ENCODE measurements at regions not wholly inside any gene's neighbourhood (a gene's known extent, or its start where the extent isn't known, plus 50 kb on each side); places are given as distances from the start of the nearest gene placed in this dataset.

DNA sequence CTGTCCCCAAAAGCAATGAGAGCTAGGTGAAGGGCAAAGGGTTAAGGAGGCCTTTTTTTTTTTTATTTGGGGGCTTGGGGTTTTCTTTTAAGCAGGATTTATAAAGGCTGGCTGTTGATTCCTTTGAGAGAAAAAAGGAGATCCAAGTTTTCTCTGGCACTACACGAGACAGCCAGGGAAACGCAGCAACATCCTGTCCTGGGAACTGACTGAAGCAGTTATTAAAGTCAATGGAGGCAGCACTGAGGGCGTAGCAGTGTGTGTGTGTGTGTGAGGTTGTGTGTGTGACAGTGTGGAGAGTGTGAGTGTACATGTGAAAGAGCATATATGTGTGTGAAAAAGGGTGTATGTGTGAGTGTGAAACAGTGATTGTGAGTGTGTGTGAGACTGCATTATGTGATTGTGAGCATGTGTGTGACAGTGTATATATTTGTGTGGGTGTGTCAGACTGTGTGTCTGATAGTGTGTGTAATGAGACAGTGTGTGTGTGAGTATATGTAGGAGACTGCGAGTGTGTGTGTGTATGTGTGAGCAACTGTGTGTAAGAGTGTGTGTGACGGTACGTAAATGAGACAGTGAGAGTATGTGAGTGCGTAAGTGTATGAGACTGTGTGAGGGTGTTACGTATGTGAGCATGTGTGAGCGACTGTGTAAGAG is 65.9 kb upstream of the TIAM1 start:
- TF ChIP-seq SMC3 (conservative IDR thresholded peaks at IDR 0.05; ENCODE audit: poor library complexity) (no peak), TAF1 (IDR thresholded peaks at IDR 0.05; ENCODE audit: low read depth) (no peak), EP300 (conservative IDR thresholded peaks at IDR 0.05; ENCODE audit: poor library complexity, severe bottlenecking) (no peak), MXI1 (conservative IDR thresholded peaks at IDR 0.05; ENCODE audit: poor library complexity, severe bottlenecking) (no peak), RAD21 (conservative IDR thresholded peaks at IDR 0.05) (no peak), EZH2 (IDR thresholded peaks at IDR 0.05; ENCODE audit: borderline replicate concordance, insufficient read depth, low read length, poor library complexity, severe bottlenecking) (no peak), POLR2AphosphoS5 (IDR thresholded peaks at IDR 0.05) (no peak)
- TF ChIP-seq, protein P1, sequence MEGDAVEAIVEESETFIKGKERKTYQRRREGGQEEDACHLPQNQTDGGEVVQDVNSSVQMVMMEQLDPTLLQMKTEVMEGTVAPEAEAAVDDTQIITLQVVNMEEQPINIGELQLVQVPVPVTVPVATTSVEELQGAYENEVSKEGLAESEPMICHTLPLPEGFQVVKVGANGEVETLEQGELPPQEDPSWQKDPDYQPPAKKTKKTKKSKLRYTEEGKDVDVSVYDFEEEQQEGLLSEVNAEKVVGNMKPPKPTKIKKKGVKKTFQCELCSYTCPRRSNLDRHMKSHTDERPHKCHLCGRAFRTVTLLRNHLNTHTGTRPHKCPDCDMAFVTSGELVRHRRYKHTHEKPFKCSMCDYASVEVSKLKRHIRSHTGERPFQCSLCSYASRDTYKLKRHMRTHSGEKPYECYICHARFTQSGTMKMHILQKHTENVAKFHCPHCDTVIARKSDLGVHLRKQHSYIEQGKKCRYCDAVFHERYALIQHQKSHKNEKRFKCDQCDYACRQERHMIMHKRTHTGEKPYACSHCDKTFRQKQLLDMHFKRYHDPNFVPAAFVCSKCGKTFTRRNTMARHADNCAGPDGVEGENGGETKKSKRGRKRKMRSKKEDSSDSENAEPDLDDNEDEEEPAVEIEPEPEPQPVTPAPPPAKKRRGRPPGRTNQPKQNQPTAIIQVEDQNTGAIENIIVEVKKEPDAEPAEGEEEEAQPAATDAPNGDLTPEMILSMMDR (IDR thresholded peaks at IDR 0.05; ENCODE audit: poor library complexity, severe bottlenecking) = no peak
- TF ChIP-seq, protein P2, sequence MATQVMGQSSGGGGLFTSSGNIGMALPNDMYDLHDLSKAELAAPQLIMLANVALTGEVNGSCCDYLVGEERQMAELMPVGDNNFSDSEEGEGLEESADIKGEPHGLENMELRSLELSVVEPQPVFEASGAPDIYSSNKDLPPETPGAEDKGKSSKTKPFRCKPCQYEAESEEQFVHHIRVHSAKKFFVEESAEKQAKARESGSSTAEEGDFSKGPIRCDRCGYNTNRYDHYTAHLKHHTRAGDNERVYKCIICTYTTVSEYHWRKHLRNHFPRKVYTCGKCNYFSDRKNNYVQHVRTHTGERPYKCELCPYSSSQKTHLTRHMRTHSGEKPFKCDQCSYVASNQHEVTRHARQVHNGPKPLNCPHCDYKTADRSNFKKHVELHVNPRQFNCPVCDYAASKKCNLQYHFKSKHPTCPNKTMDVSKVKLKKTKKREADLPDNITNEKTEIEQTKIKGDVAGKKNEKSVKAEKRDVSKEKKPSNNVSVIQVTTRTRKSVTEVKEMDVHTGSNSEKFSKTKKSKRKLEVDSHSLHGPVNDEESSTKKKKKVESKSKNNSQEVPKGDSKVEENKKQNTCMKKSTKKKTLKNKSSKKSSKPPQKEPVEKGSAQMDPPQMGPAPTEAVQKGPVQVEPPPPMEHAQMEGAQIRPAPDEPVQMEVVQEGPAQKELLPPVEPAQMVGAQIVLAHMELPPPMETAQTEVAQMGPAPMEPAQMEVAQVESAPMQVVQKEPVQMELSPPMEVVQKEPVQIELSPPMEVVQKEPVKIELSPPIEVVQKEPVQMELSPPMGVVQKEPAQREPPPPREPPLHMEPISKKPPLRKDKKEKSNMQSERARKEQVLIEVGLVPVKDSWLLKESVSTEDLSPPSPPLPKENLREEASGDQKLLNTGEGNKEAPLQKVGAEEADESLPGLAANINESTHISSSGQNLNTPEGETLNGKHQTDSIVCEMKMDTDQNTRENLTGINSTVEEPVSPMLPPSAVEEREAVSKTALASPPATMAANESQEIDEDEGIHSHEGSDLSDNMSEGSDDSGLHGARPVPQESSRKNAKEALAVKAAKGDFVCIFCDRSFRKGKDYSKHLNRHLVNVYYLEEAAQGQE (IDR thresholded peaks at IDR 0.05; ENCODE audit: borderline replicate concordance) = no peak
- H3K4me3 ChIP-seq (ENCODE audit: low read length) = no peak overlapping the region
- no peaks in the 10 kb centered on the region for H3K36me3 ChIP-seq (ENCODE audit: insufficient read depth, low read length)
- no peaks in the 10 kb centered on the region for H3K27me3 ChIP-seq (ENCODE audit: insufficient read depth, low read depth, low read length)
- H3K79me2 ChIP-seq (replicated peaks; ENCODE audit: insufficient read depth, low read length) = no peaks in the 10 kb centered on the region
- H3K9me3 ChIP-seq (ENCODE audit: low read length) = no peaks in the 10 kb centered on the region
- H2AFZ ChIP-seq (ENCODE audit: low read depth, low read length) = no peak overlapping the region
- no peak overlapping the region for H3K27ac ChIP-seq (ENCODE audit: low read length)
- H3K9ac ChIP-seq (ENCODE audit: low read length) = no peak overlapping the region
- no peaks in the 10 kb centered on the region for H4K20me1 ChIP-seq (ENCODE audit: insufficient read depth)
- no peaks in the 10 kb centered on the region for H3K9me2 ChIP-seq (ENCODE audit: insufficient read depth, low read length)
- H3K4me2 ChIP-seq (ENCODE audit: low read length) = no peak overlapping the region
- H3F3A ChIP-seq (ENCODE audit: insufficient read depth, low read length, poor library complexity, severe bottlenecking) = no peaks in the 10 kb centered on the region

DNA sequence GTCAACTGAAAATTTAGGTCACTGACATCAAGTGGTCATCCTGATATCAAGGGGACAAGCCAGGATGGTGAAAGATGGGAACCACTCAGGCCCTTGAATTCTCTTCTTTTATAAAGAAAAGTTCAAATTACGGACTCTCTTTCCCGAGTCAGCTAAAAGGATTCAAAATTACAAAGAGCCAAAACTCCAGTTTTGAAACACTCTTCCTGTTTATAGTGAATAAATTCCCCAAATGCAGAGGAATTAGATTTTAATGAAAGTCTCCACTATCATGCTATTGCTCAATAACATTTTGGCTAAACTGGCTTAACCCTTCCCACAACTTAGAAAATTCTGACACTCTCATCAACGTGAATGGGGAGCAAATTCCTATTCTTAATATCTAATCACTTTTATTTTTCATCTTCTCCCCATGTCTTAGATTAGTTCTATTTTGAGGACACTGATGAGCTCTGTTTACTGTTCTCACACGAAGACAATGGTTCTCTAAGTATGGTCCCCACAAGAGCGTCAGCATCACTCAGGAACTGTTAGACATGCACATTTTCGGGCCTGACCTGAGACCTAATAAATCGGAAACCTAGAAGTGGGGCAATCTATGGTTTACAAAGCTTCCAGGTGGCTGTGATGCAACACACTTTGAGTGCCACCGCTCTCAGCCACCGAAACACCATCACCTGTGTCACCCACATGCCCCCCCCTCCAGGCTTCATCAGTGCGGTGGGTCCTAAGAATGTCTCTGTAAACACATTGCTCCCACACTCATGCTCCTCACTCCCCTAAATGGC is 64.4 kb upstream of the TIAM1 start:
- Histone ChIP-seq H3K79me2 (replicated peaks; ENCODE audit: insufficient read depth, low read length) (no peaks in the 10 kb centered on the region), H3K27ac (ENCODE audit: low read length) (no peak overlapping the region), H3K4me3 (ENCODE audit: low read length) (no peak overlapping the region), H3K36me3 (ENCODE audit: insufficient read depth, low read length) (no peaks in the 10 kb centered on the region), H3K9me3 (ENCODE audit: low read length) (no peaks in the 10 kb centered on the region), H3F3A (ENCODE audit: insufficient read depth, low read length, poor library complexity, severe bottlenecking) (no peaks in the 10 kb centered on the region), H3K27me3 (ENCODE audit: insufficient read depth, low read depth, low read length) (no peaks in the 10 kb centered on the region), H3K9ac (ENCODE audit: low read length) (no peak overlapping the region), H2AFZ (ENCODE audit: low read depth, low read length) (no peak overlapping the region), H3K9me2 (ENCODE audit: insufficient read depth, low read length) (no peaks in the 10 kb centered on the region), H3K4me2 (ENCODE audit: low read length) (no peak overlapping the region), H4K20me1 (ENCODE audit: insufficient read depth) (no peaks in the 10 kb centered on the region)
- TF ChIP-seq EZH2 (IDR thresholded peaks at IDR 0.05; ENCODE audit: borderline replicate concordance, insufficient read depth, low read length, poor library complexity, severe bottlenecking) (no peak), SMC3 (conservative IDR thresholded peaks at IDR 0.05; ENCODE audit: poor library complexity) (no peak), MXI1 (conservative IDR thresholded peaks at IDR 0.05; ENCODE audit: poor library complexity, severe bottlenecking) (no peak), TAF1 (IDR thresholded peaks at IDR 0.05; ENCODE audit: low read depth) (no peak), EP300 (conservative IDR thresholded peaks at IDR 0.05; ENCODE audit: poor library complexity, severe bottlenecking) (no peak), POLR2AphosphoS5 (IDR thresholded peaks at IDR 0.05) (no peak), RAD21 (conservative IDR thresholded peaks at IDR 0.05) (no peak)
- TF ChIP-seq, protein P2 (IDR thresholded peaks at IDR 0.05; ENCODE audit: borderline replicate concordance) = no peak
- TF ChIP-seq, protein P1 (IDR thresholded peaks at IDR 0.05; ENCODE audit: poor library complexity, severe bottlenecking) = no peak

Measured in neural cell (in vitro differentiated cells).